ENCODE measurements at regions not wholly inside any gene's neighbourhood (a gene's known extent, or its start where the extent isn't known, plus 50 kb on each side); places are given as distances from the start of the nearest gene placed in this dataset.

DNA sequence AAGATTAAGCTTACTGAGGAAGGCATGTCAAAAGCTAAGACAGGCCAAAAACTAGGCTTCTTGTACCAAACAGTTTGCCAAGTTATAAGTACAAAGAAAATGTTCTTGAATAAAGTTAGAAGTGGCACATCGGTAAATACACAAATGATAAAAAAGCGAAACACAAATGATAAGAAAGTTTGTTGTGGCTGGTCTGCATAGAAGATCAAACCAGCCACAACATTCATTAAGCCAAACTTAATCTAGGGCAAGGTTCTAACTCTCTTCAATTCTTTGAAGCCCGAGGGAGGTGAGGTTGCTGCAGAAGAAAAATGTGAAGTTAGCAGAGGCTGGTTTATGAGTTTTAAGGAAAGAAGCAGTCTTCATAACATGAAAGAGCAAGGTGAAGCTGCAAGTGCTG lies 1119.6 kb upstream of the FLRT2 start:
- TF ChIP-seq CTCF (IDR thresholded peaks at IDR 0.05) = no peak
- TF ChIP-seq POLR2AphosphoS5 (IDR thresholded peaks at IDR 0.05; ENCODE audit: low read depth, low read length) = no peak
